ENCODE measurements at regions not wholly inside any gene's neighbourhood (a gene's known extent, or its start where the extent isn't known, plus 50 kb on each side); places are given as distances from the start of the nearest gene placed in this dataset.

GRCh38 chr2:6359964-6360363 lies 505.7 kb downstream of the CMPK2 start:
- Mint-ChIP-seq H3K4me1 (peaks cover 6% of the 10 kb centered on the region), H3K27me3 (no peaks in the 10 kb centered on the region), H3K36me3 (ENCODE audit: low read depth) (no peaks in the 10 kb centered on the region), H3K9me3 (no peaks in the 10 kb centered on the region), H3K4me3 (no peak overlapping the region), H3K27ac (no peak overlapping the region)
- TF ChIP-seq, protein P1, sequence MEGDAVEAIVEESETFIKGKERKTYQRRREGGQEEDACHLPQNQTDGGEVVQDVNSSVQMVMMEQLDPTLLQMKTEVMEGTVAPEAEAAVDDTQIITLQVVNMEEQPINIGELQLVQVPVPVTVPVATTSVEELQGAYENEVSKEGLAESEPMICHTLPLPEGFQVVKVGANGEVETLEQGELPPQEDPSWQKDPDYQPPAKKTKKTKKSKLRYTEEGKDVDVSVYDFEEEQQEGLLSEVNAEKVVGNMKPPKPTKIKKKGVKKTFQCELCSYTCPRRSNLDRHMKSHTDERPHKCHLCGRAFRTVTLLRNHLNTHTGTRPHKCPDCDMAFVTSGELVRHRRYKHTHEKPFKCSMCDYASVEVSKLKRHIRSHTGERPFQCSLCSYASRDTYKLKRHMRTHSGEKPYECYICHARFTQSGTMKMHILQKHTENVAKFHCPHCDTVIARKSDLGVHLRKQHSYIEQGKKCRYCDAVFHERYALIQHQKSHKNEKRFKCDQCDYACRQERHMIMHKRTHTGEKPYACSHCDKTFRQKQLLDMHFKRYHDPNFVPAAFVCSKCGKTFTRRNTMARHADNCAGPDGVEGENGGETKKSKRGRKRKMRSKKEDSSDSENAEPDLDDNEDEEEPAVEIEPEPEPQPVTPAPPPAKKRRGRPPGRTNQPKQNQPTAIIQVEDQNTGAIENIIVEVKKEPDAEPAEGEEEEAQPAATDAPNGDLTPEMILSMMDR (IDR thresholded peaks at IDR 0.05), result no peak
- DNase-seq (no peak), ATAC-seq (ENCODE audit: low read depth) (no peak)
- intact Hi-C loops (cut with micrococcal nuclease), result no loop called here
- ChIA-PET CTCF (no interaction called here), POLR2A (no interaction called here)

DNA sequence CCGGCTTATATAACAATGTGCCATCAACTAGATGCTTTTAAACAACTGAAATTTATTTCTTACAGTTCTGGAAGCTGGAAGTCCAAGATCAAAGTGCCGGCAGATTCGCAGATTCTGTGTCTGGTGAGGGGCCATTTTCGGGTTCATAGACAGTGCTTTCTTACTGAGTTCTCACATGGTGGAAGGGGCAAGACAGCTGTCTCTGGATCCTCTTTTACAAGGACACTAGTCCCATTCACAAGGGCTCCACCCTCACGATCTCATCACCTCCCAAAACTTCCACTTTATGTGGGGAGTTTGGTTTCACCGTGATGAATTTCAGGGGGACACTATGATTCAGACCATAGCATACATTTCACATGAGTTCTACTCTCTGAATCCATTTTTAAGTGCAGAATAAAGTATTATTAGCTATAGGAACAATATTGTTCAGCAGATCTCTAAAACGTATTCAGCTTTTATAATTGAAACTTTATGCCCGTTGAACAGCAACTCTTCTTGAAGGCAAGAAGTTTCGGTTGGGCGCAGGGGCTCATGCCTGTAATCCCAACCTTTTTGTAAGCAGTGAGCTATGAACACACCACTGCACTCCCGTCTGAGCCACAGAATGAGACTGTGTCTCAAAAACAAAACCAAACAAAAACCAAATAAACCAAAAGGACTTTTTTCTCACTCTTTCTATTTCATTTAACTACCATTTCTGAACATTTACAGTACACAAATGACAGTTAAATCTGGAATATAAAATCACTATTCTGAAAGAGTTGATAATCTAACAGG lies 502.8 kb downstream of the CMPK2 start:
- H3K4me1 Mint-ChIP-seq, result peaks cover 4% of the 10 kb centered on the region
- ATAC-seq (ENCODE audit: low read depth) (no peak), DNase-seq (no peak)
- no peaks in the 10 kb centered on the region for H3K27me3 Mint-ChIP-seq
- intact Hi-C loops (cut with micrococcal nuclease), result no loop called here
- POLR2A ChIA-PET, result no interaction called here
- H3K36me3 Mint-ChIP-seq (ENCODE audit: low read depth), result no peaks in the 10 kb centered on the region
- TF ChIP-seq, protein P1 (IDR thresholded peaks at IDR 0.05), result no peak
- H3K27ac Mint-ChIP-seq, result no peak overlapping the region
- CTCF ChIA-PET, result no interaction called here
- no peak overlapping the region for H3K4me3 Mint-ChIP-seq
- no peaks in the 10 kb centered on the region for H3K9me3 Mint-ChIP-seq

DNA sequence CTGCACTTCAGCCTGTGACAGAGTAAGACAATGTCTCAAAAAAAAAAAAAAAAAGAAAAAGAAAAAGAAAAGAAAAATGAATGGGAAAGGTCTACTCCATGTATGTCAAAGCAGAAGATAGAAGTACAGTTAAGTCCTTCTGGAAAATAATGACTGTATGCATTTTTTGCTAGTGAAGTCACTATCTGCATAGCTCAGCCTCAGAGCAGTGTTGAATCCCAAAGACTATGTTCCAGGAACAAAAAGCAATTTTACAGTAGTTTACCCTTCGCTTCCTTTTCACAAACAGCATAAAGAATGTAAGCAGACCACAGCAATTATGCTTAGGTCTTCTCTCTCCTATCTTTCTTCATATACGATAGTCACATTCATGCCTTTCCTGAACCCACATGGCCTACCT lies 497.4 kb downstream of the CMPK2 start:
- TF ChIP-seq, protein P1 (IDR thresholded peaks at IDR 0.05), result no peak
- H3K27me3 Mint-ChIP-seq, result no peaks in the 10 kb centered on the region
- H3K27ac Mint-ChIP-seq, result no peak overlapping the region
- H3K4me3 Mint-ChIP-seq, result no peak overlapping the region
- no peaks in the 10 kb centered on the region for H3K36me3 Mint-ChIP-seq (ENCODE audit: low read depth)
- ChIA-PET CTCF (no interaction called here), POLR2A (no interaction called here)
- intact Hi-C loops (cut with micrococcal nuclease), result no loop called here
- H3K4me1 Mint-ChIP-seq, result no peaks in the 10 kb centered on the region
- ATAC-seq (ENCODE audit: low read depth), result no peak
- no peak for DNase-seq
- no peaks in the 10 kb centered on the region for H3K9me3 Mint-ChIP-seq

DNA sequence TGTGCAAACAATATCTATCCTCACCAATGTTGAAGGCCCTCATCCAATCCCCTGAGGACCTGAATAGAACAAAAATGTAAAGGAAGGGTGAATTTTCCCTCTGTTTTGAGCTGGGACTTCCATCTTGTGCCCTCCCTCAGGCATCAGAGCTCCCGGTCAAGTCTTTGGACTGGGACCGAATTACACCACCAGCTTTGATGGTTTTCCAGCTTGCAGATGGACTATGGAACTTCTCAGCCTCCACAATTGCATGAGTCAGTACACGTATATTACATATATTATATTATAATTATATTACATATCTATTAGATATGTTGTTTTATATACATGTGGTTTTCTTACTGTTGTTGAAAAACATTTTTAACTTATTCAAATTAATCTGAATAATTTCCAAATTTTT lies 496.4 kb downstream of the CMPK2 start:
- TF ChIP-seq, protein P1 (IDR thresholded peaks at IDR 0.05), result no peak
- ChIA-PET CTCF (no interaction called here), POLR2A (no interaction called here)
- H3K9me3 Mint-ChIP-seq, result no peaks in the 10 kb centered on the region
- ATAC-seq (ENCODE audit: low read depth), result no peak
- H3K4me1 Mint-ChIP-seq, result no peaks in the 10 kb centered on the region
- H3K27me3 Mint-ChIP-seq, result no peaks in the 10 kb centered on the region
- intact Hi-C loops (cut with micrococcal nuclease), result no loop called here
- H3K27ac Mint-ChIP-seq, result no peak overlapping the region
- no peak for DNase-seq
- no peak overlapping the region for H3K4me3 Mint-ChIP-seq
- H3K36me3 Mint-ChIP-seq (ENCODE audit: low read depth), result no peaks in the 10 kb centered on the region

GRCh38 chr2:6370753-6371551 lies 494.8 kb downstream of the CMPK2 start:
- TF ChIP-seq, protein P1 (IDR thresholded peaks at IDR 0.05), result no peak
- intact Hi-C loops (cut with micrococcal nuclease), result no loop called here
- DNase-seq, result no peak
- Mint-ChIP-seq H3K27ac (no peak overlapping the region), H3K4me3 (no peak overlapping the region), H3K36me3 (ENCODE audit: low read depth) (no peaks in the 10 kb centered on the region), H3K27me3 (no peaks in the 10 kb centered on the region), H3K9me3 (peaks cover 6% of the 10 kb centered on the region), H3K4me1 (no peaks in the 10 kb centered on the region)
- CTCF ChIA-PET, result no interaction called here
- POLR2A ChIA-PET, result no interaction called here
- no peak for ATAC-seq (ENCODE audit: low read depth)

Data from activated B cell treated with CpG ODN at 0.5 μM for 24 hours (primary cell).